ENCODE measurements at regions not wholly inside any gene's neighbourhood (a gene's known extent, or its start where the extent isn't known, plus 50 kb on each side); places are given as distances from the start of the nearest gene placed in this dataset.
A peak's percentile ranks its signal among the peaks of the same experiment; 100 is the strongest.

GRCh38 chr2:41899189-41899588 is 148.6 kb upstream of the PKDCC start:
- no peaks in the 10 kb centered on the region for H3K36me3 ChIP-seq (ENCODE audit: control insufficient read depth in 2 of 2, insufficient read depth in 2 of 2, low read length in 2 of 2)
- H3K4me1 ChIP-seq (ENCODE audit: control insufficient read depth in 2 of 2, insufficient read depth in 2 of 2, low read length in 2 of 2) = no peaks in the 10 kb centered on the region
- no peak overlapping the region for H3K4me3 ChIP-seq (ENCODE audit: low read length in 2 of 2)
- no peak overlapping the region for H3K27ac ChIP-seq (ENCODE audit: low read depth in 2 of 2, low read length in 2 of 2)
- no peaks in the 10 kb centered on the region for H3K9me3 ChIP-seq (ENCODE audit: control insufficient read depth in 2 of 2, low read length in 2 of 2)
- no peak overlapping the region for H3K9ac ChIP-seq (ENCODE audit: low read depth in 1 of 2, low read length in 2 of 2)
- no peaks in the 10 kb centered on the region for H3K27me3 ChIP-seq (ENCODE audit: control insufficient read depth in 2 of 2, insufficient read depth in 2 of 2, low read length in 2 of 2)

- no peaks in the 10 kb centered on the region for H3K36me3 ChIP-seq (ENCODE audit: control insufficient read depth in 2 of 2, insufficient read depth in 2 of 2, low read length in 2 of 2)
- no peak overlapping the region for H3K4me3 ChIP-seq (ENCODE audit: low read length in 2 of 2)
- no peaks in the 10 kb centered on the region for H3K9me3 ChIP-seq (ENCODE audit: control insufficient read depth in 2 of 2, low read length in 2 of 2)
- H3K27me3 ChIP-seq (ENCODE audit: control insufficient read depth in 2 of 2, insufficient read depth in 2 of 2, low read length in 2 of 2) = no peaks in the 10 kb centered on the region
- H3K4me1 ChIP-seq (ENCODE audit: control insufficient read depth in 2 of 2, insufficient read depth in 2 of 2, low read length in 2 of 2) = no peaks in the 10 kb centered on the region
- H3K9ac ChIP-seq (ENCODE audit: low read depth in 1 of 2, low read length in 2 of 2) = no peak overlapping the region
- H3K27ac ChIP-seq (ENCODE audit: low read depth in 2 of 2, low read length in 2 of 2) = no peak overlapping the region
Observed at GRCh38 chr2:41900101-41900577, 147.7 kb upstream of the PKDCC start.

DNA sequence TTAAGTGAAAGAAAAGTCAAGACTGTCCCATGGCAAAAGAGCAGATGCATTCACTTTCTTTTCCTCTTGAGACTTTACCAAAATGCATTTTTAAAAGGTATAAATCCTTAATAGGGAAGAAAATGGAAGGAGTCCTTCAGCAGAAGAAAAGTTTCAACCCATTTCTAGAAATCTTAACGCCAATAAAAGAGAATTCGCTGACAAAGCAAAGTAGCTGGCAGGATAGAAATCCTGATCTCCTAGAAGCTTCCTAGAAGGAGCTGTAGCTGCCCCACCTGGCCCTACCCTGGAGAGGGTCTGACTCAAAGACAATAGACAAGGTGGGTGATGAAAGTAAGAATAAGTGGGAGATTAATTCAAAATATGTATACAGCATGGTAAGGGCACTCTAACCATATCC is 144.9 kb upstream of the PKDCC start:
- H3K9me3 ChIP-seq (ENCODE audit: control insufficient read depth in 2 of 2, low read length in 2 of 2) = no peaks in the 10 kb centered on the region
- no peaks in the 10 kb centered on the region for H3K27me3 ChIP-seq (ENCODE audit: control insufficient read depth in 2 of 2, insufficient read depth in 2 of 2, low read length in 2 of 2)
- no peak overlapping the region for H3K9ac ChIP-seq (ENCODE audit: low read depth in 1 of 2, low read length in 2 of 2)
- no peak overlapping the region for H3K4me3 ChIP-seq (ENCODE audit: low read length in 2 of 2)
- no peaks in the 10 kb centered on the region for H3K36me3 ChIP-seq (ENCODE audit: control insufficient read depth in 2 of 2, insufficient read depth in 2 of 2, low read length in 2 of 2)
- no peak overlapping the region for H3K27ac ChIP-seq (ENCODE audit: low read depth in 2 of 2, low read length in 2 of 2)
- peaks cover 7 to 8% of the 10 kb centered on the region in 2 donors for H3K4me1 ChIP-seq (ENCODE audit: control insufficient read depth in 2 of 2, insufficient read depth in 2 of 2, low read length in 2 of 2)

- Histone ChIP-seq H3K9ac (ENCODE audit: low read depth in 1 of 2, low read length in 2 of 2) (no peak overlapping the region), H3K27me3 (ENCODE audit: control insufficient read depth in 2 of 2, insufficient read depth in 2 of 2, low read length in 2 of 2) (no peaks in the 10 kb centered on the region), H3K4me1 (ENCODE audit: control insufficient read depth in 2 of 2, insufficient read depth in 2 of 2, low read length in 2 of 2) (peaks cover 10 to 11% of the 10 kb centered on the region in 2 donors), H3K36me3 (ENCODE audit: control insufficient read depth in 2 of 2, insufficient read depth in 2 of 2, low read length in 2 of 2) (no peaks in the 10 kb centered on the region), H3K27ac (ENCODE audit: low read depth in 2 of 2, low read length in 2 of 2) (no peak overlapping the region), H3K9me3 (ENCODE audit: control insufficient read depth in 2 of 2, low read length in 2 of 2) (no peaks in the 10 kb centered on the region), H3K4me3 (ENCODE audit: low read length in 2 of 2) (no peak overlapping the region)
Observed at GRCh38 chr2:41903474-41904135, 144.2 kb upstream of the PKDCC start.

DNA sequence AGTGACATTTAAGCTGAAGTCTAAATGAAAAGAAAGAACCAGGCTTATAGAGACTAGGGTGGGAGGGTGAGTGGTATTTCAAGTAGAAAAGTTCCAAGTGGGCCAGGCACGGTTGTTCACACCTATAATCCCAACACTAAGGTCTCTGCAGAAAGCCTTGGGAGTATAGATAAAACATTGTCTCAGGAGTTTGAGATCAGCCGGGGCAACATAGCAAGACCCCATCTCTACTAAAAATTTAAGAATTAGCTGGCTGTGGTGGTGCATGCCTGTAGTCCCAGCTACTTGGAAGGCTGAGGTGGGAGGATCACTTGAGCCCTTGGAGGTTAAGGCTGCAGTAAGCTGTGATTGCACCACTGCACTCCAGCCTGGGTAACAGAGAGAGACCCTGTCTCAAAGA is 143.4 kb upstream of the PKDCC start:
- H3K9me3 ChIP-seq (ENCODE audit: control insufficient read depth in 2 of 2, low read length in 2 of 2) = no peaks in the 10 kb centered on the region
- H3K4me3 ChIP-seq (ENCODE audit: low read length in 2 of 2) = no peak overlapping the region
- peaks cover 10 to 11% of the 10 kb centered on the region in 2 donors for H3K4me1 ChIP-seq (ENCODE audit: control insufficient read depth in 2 of 2, insufficient read depth in 2 of 2, low read length in 2 of 2)
- H3K27ac ChIP-seq (ENCODE audit: low read depth in 2 of 2, low read length in 2 of 2) = no peak overlapping the region
- H3K27me3 ChIP-seq (ENCODE audit: control insufficient read depth in 2 of 2, insufficient read depth in 2 of 2, low read length in 2 of 2) = no peaks in the 10 kb centered on the region
- H3K36me3 ChIP-seq (ENCODE audit: control insufficient read depth in 2 of 2, insufficient read depth in 2 of 2, low read length in 2 of 2) = no peaks in the 10 kb centered on the region
- H3K9ac ChIP-seq (ENCODE audit: low read depth in 1 of 2, low read length in 2 of 2) = no peak overlapping the region

- no peak overlapping the region for H3K9ac ChIP-seq (ENCODE audit: low read depth in 1 of 2, low read length in 2 of 2)
- H3K27ac ChIP-seq (ENCODE audit: low read depth in 2 of 2, low read length in 2 of 2) = no peak overlapping the region
- H3K4me3 ChIP-seq (ENCODE audit: low read length in 2 of 2) = no peak overlapping the region
- no peaks in the 10 kb centered on the region for H3K36me3 ChIP-seq (ENCODE audit: control insufficient read depth in 2 of 2, insufficient read depth in 2 of 2, low read length in 2 of 2)
- peaks cover 10 to 11% of the 10 kb centered on the region in 2 donors for H3K4me1 ChIP-seq (ENCODE audit: control insufficient read depth in 2 of 2, insufficient read depth in 2 of 2, low read length in 2 of 2)
- H3K9me3 ChIP-seq (ENCODE audit: control insufficient read depth in 2 of 2, low read length in 2 of 2) = no peaks in the 10 kb centered on the region
- H3K27me3 ChIP-seq (ENCODE audit: control insufficient read depth in 2 of 2, insufficient read depth in 2 of 2, low read length in 2 of 2) = no peaks in the 10 kb centered on the region
Observed at GRCh38 chr2:41905597-41906337, 142.1 kb upstream of the PKDCC start.

DNA sequence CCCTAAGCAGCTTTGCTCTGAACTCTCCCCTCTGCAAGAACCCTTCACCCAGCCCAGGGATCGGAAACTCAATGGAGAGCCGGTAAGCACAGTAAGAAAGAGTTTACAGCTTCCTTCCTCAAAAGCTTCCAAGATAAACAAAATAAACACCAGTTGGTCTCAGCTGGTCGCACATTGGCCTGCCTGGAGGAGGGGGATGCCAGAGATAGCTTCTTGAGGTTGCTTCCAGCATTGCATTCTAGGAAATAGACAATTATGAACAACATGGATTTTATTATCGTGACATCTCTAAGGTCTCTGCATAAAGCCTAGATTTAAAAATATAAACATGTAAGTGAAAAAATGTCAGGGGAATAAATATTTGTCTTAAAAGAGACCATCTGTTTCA is 141.5 kb upstream of the PKDCC start:
- H3K4me1 ChIP-seq (ENCODE audit: control insufficient read depth in 2 of 2, insufficient read depth in 2 of 2, low read length in 2 of 2) = peaks cover 10 to 11% of the 10 kb centered on the region in 2 donors
- H3K4me3 ChIP-seq (ENCODE audit: low read length in 2 of 2) = no peak overlapping the region
- H3K27ac ChIP-seq (ENCODE audit: low read depth in 2 of 2, low read length in 2 of 2) = no peak overlapping the region
- no peak overlapping the region for H3K9ac ChIP-seq (ENCODE audit: low read depth in 1 of 2, low read length in 2 of 2)
- H3K27me3 ChIP-seq (ENCODE audit: control insufficient read depth in 2 of 2, insufficient read depth in 2 of 2, low read length in 2 of 2) = no peaks in the 10 kb centered on the region
- H3K36me3 ChIP-seq (ENCODE audit: control insufficient read depth in 2 of 2, insufficient read depth in 2 of 2, low read length in 2 of 2) = no peaks in the 10 kb centered on the region
- H3K9me3 ChIP-seq (ENCODE audit: control insufficient read depth in 2 of 2, low read length in 2 of 2) = no peaks in the 10 kb centered on the region

DNA sequence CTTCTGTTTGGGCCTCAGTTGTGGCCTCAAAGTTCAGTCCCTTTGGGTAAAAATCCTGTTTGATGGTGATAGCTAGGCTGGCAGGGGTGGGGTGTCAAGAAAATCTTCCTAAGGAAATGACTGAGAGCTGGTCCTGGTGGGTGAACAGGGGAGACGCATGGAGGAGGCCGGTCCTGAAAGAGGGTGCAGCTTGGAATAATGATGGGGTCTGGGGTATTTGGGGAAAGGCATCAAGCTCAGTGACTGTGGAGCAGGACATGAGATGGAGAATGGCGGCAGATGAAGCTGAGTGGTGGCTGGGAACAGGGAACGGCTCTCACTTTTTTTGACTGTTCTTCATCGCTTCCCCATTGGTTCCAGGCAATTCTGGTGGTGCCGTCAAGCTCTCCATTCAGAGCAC is 140.7 kb upstream of the PKDCC start:
- H3K27me3 ChIP-seq (ENCODE audit: control insufficient read depth in 2 of 2, insufficient read depth in 2 of 2, low read length in 2 of 2) = no peaks in the 10 kb centered on the region
- no peak overlapping the region for H3K4me3 ChIP-seq (ENCODE audit: low read length in 2 of 2)
- H3K27ac ChIP-seq (ENCODE audit: low read depth in 2 of 2, low read length in 2 of 2) = peak overlapping the region; percentile 44 to 58
- no peak overlapping the region for H3K9ac ChIP-seq (ENCODE audit: low read depth in 1 of 2, low read length in 2 of 2)
- H3K4me1 ChIP-seq (ENCODE audit: control insufficient read depth in 2 of 2, insufficient read depth in 2 of 2, low read length in 2 of 2) = peaks cover 10 to 11% of the 10 kb centered on the region in 2 donors
- H3K36me3 ChIP-seq (ENCODE audit: control insufficient read depth in 2 of 2, insufficient read depth in 2 of 2, low read length in 2 of 2) = no peaks in the 10 kb centered on the region
- no peaks in the 10 kb centered on the region for H3K9me3 ChIP-seq (ENCODE audit: control insufficient read depth in 2 of 2, low read length in 2 of 2)

DNA sequence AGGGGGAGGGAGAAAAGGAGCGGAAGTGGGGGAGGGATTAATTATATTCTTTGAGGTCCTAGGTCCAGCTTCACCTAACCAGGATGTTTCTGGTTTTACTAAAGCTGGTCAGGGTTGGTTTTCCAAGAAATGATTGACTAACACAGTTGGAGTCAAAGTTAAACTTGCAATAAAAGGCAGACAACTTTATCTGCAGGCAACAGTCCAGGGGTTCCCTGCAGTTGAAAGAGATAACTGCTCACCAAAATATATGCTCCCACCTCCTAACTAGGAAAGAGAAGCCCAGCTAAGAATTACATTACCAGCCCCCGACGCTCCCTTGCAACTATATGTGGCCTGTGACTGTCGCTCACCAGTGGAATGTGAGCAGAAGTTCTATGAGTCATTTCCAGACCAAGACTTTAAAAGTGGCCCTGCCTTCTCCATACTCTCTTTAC is 140.0 kb upstream of the PKDCC start:
- Histone ChIP-seq H3K4me3 (ENCODE audit: low read length in 2 of 2) (no peak overlapping the region), H3K9me3 (ENCODE audit: control insufficient read depth in 2 of 2, low read length in 2 of 2) (no peaks in the 10 kb centered on the region), H3K4me1 (ENCODE audit: control insufficient read depth in 2 of 2, insufficient read depth in 2 of 2, low read length in 2 of 2) (peaks cover 10 to 11% of the 10 kb centered on the region in 2 donors), H3K9ac (ENCODE audit: low read depth in 1 of 2, low read length in 2 of 2) (no peak overlapping the region), H3K36me3 (ENCODE audit: control insufficient read depth in 2 of 2, insufficient read depth in 2 of 2, low read length in 2 of 2) (no peaks in the 10 kb centered on the region), H3K27me3 (ENCODE audit: control insufficient read depth in 2 of 2, insufficient read depth in 2 of 2, low read length in 2 of 2) (no peaks in the 10 kb centered on the region), H3K27ac (ENCODE audit: low read depth in 2 of 2, low read length in 2 of 2) (peak overlapping the region in 1 of 2 donors; percentile 44)

GRCh38 chr2:41908349-41908748 is 139.5 kb upstream of the PKDCC start:
- Histone ChIP-seq H3K27me3 (ENCODE audit: control insufficient read depth in 2 of 2, insufficient read depth in 2 of 2, low read length in 2 of 2) (no peaks in the 10 kb centered on the region), H3K4me3 (ENCODE audit: low read length in 2 of 2) (no peak overlapping the region), H3K9ac (ENCODE audit: low read depth in 1 of 2, low read length in 2 of 2) (no peak overlapping the region), H3K9me3 (ENCODE audit: control insufficient read depth in 2 of 2, low read length in 2 of 2) (no peaks in the 10 kb centered on the region), H3K36me3 (ENCODE audit: control insufficient read depth in 2 of 2, insufficient read depth in 2 of 2, low read length in 2 of 2) (no peaks in the 10 kb centered on the region), H3K27ac (ENCODE audit: low read depth in 2 of 2, low read length in 2 of 2) (no peak overlapping the region), H3K4me1 (ENCODE audit: control insufficient read depth in 2 of 2, insufficient read depth in 2 of 2, low read length in 2 of 2) (peaks cover 10 to 11% of the 10 kb centered on the region in 2 donors)

Measured in mucosa of rectum (tissue), 2 donors.